IPS-NIHi11 (cell line): ENCODE measurements at regions not wholly inside any gene's neighbourhood (a gene's known extent, or its start where the extent isn't known, plus 50 kb on each side); places are given as distances from the start of the nearest gene placed in this dataset.

ENCODE experiments used
- DNase-seq: peaks from one replicate; pipeline ENCODE4 v3.0.0; 2012; ENCODE audit warnings: mixed read lengths, low spot score

DNA sequence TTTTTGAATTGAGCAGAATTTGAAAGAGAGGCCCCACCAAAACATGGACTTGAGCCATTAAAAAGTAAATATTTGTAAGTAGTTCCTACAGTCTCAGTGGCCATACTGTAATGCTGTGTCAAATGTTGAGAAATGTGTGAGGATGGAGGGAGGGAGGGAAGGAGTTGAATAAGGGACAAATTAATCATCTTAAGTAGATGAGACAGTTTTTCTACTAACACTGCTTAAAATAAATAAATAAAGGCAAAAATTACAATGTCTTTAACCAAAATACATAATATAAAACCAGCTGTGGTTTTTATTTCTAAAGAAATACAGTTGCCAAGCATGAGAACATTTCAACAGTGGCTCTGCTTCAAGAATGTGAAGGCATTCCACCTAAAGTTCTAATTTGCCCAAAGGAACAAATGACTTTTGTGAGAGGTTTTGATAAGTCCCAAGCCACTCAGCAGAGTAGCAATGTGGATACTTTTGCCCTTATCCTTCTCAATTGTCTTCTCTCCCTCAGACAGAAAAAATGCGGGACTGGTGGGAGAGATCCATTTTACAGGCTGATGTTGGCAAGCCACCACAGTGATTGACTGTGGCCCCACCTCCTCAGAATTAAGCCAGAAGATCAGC is 427.0 kb upstream of the RARB start:
- DNase-seq, result no peak

GRCh38 chr3:25002052-25002451 is 426.0 kb upstream of the RARB start:
- no peak for DNase-seq

GRCh38 chr3:25007974-25008658 is 419.9 kb upstream of the RARB start:
- DNase-seq, result no peak

- no peak for DNase-seq
Measured at GRCh38 chr3:25009665-25010064, 418.4 kb upstream of the RARB start.

- DNase-seq, result no peak
Measured at GRCh38 chr3:25015599-25015998, 412.5 kb upstream of the RARB start.

GRCh38 chr3:25018909-25019308 is 409.2 kb upstream of the RARB start:
- no peak for DNase-seq

GRCh38 chr3:25019506-25019905 is 408.6 kb upstream of the RARB start:
- DNase-seq, result no peak

DNA sequence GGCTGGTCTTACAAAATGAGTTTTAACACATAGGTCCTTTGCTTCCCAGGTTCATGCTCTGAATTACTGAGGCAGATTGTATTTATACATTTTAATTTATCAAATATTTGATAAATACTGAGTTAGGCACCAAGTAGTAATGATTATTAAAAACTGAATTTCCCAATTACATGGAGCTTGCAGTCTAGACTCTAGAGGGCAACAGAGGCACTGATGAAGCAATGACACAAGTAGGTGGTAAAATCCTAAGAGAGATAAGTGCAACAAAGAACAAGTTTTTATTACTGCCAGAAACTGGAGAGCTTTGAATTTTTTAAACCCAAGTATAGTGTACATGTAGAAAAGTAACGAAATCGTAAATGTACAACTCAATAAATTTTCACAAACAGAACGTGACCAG is 406.2 kb upstream of the RARB start:
- DNase-seq, result no peak

DNA sequence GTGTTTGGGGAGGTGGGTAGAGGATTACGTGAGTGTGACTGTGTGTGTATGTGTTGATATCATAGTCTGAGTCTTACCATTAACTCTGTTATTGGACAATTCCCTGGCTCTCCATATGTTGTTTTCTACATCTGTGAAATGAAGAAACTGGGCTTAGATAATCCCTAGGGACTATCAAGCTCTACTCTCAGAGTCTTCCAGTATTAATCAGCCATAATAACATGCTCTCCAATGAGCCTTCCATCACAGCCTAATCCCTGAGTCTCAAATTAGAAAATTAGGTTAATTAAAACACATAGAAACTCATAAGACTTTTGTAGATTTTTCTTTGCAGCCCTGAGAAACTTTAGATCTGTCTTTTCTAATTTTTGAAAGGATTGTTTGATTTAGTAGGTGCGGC is 404.2 kb upstream of the RARB start:
- DNase-seq, result no peak

DNA sequence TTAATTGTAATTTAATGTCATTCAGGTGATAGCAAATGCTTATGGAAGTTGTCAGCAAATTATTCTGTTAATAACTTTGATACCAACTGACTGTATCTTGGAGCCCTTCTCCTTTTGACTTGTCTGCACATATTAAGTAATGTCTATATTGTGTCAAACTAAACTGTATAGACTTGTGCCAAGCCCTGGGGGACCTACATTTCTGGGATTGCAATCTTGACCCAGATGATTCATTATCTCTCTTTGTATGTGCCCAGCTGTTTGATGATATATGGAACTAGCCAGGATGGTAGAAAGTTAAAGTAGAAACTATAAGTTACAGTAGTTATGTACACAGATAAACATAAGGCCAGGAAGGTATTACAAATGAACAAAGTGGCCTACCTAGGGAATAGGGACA is 402.8 kb upstream of the RARB start:
- DNase-seq, result no peak

DNA sequence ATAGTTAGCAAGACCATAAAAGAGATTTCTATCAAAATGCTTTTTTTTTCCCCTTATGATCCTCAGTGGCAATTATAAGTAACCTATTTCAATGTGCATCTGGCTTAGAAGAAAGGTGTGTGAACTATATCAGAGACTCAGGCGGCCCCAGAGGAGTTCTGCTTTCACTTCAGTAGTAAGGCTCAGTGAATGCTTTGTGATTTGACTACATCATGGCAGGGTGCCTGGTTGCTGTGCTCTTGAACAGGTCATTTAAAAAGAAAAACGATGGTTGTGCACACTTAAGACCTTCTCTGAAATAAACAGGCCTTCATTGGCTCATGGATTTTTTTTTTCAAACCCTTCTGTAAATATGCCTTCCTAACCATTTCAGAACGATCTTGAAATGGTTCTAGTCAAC is 400.4 kb upstream of the RARB start:
- no peak for DNase-seq

- DNase-seq, result no peak
Measured at GRCh38 chr3:25029820-25030219, 398.2 kb upstream of the RARB start.

DNA sequence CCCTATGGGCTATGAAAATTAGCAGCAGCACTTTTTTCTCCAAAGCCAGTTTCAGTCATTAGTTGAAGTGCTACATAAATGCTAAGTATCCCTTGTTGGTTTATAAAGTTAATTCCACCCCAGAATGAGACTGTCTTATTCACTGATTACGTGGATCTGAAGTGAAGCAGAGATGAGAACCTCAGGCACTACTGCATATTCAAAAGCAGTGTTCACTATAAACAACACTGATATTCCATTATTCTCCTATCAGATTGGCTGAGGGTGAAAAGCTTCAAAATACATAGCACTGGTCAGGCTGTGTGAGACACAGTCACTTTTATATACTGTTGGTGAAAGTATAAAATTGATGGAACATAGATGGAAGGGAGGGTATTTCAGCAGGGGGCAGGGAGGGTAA is 395.7 kb upstream of the RARB start:
- no peak for DNase-seq

- peak; percentile 69 for DNase-seq
Measured at GRCh38 chr3:25033407-25034029, 394.5 kb upstream of the RARB start.

- DNase-seq, result no peak
Measured at GRCh38 chr3:25035526-25035925, 392.5 kb upstream of the RARB start.

DNA sequence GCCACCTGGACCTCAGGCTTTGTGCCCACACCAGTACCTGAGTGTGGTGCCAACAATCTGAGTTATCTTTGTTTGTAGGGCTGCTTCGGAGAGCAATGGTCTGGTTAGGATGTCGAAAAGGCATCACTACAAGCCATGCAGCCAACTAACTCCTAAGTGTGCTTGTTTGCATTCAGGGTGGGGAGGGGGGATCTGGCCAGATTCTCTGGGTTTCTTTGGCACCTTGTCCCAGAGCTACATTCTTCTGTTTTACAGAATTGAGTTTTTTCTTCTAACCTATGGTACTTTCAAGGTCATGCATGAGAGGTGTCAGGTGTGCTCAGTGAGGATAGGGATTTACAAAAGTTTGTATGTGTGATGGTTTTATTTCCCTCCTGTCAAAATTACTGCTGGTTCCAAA is 391.4 kb upstream of the RARB start:
- no peak for DNase-seq

DNA sequence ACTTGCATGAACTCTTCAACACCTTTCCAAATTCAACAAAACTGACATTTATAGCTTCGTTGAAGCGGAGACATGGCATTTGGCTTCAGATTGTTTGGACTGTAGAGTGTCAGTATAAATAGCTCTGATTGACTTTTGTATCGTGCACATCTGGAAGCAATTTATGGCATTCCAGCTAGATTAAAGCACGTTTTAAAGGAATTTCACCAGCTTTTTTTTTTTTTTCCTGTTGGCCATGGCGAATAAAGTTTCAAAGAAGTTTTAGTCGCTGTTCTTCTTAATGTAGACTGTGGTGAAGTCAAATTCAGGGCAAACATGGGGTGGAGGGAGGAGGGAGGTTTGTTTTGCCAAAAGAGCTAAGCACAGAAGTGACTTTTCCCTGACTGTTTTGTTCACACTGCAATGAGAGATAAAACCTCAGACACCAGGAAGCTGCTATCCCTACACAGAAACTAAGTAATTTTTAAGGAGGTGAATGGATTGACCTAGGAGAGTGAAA is 391.0 kb upstream of the RARB start:
- DNase-seq, result no peak

DNA sequence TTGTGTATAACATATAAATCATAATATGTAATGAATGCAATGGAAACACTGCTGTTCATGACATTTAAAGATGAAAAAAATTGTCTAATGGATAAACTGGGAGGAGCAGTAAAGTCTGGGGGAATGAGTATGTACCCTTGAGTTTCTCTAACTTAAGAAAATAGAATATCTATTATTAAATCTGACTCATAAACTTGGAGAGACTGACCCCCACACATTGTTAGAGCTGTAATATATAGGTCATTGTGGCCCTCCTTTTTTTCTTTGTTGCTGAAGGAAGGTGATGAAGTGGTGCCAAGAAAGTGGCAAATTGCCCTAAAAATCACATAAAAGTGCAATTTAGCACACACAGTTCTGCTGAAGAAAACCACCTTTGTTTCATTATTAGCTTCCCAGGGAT is 389.8 kb upstream of the RARB start:
- DNase-seq, result no peak

DNA sequence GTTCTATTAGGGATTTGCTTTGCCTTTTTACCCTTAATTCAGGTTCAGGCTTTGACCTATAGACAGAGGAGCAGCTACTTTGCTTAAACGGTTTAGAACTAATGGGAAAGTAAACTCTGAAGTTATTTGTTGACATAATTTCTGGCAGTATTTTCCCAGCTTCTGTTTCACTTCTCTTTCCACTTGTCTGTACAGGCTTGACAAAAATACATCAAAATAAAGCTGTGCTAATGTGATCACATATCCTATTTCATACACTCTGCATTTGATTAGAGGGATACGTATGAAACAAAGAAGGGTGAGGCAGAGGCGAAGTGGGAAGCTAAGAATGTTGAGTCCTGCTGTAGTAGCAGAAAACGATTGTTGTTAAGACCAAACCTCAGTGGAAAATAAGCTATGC is 389.1 kb upstream of the RARB start:
- no peak for DNase-seq

- DNase-seq, result no peak
Measured at GRCh38 chr3:25040748-25041147, 387.3 kb upstream of the RARB start.

DNA sequence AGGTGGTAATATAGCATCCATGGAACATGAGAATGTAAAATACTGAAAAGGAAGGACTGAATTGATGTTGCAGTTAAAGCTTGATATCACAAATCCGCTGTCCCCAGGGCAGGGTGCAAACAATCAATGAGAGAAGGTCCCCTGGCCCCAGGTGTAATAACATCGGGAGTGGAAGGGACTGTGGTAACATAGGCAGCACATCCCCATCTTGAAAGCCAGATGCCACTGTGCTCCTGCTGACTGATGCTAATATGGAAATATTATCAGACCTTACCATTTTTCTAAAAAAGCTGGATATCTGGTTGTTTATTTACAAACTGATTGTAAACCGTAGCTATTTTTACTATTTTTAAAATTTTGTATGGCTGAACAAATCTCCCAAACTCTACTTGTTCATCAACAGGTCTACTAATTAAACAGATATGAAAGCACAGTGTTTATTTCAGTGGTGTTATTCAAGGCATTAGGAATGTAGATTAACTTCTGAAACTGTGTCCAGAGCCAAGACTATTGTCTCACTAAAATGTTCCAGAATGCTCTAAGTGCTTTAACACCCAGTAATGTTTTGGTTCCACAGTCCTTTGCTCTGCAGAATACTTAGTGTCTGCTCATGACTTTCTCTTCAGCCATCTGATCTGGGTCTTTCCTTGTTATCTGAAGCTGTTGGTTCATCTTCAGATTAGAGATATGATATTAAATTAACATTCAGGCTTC is 386.0 kb upstream of the RARB start:
- no peak for DNase-seq

DNA sequence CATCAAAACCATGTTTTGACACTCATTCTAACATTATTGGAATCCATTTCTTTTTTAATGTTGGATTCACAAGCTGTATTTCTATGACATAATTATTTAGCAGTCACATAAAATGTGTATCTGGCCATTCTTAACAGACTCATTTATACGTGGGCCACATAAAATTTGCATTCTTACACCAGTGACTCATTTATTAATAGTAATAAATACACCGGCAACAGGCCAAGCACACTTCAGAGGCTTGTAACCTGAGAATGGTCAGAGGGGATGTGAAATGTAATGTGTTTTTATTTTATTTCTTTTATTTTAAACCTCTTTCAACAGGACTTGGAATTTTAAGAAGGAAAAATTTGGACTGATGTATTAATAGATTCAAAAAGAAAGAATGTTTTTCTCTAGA is 384.9 kb upstream of the RARB start:
- DNase-seq, result no peak

- no peak for DNase-seq
Measured at GRCh38 chr3:25043749-25044148, 384.3 kb upstream of the RARB start.
